ENCODE measurements at regions not wholly inside any gene's neighbourhood (a gene's known extent, or its start where the extent isn't known, plus 50 kb on each side); places are given as distances from the start of the nearest gene placed in this dataset.
"Not testable (repeated sequence)": the region's sequence is repeated elsewhere in the genome, so short reads cannot be mapped to it uniquely, and the experiment has no call there.

GRCh38 chr7:51444936-51445335 lies 128.3 kb upstream of the COBL start:
- no peak for DNase-seq (ENCODE audit: low spot score)
- in situ Hi-C loops (cut with HindIII; ENCODE audit: low sequenced_read_pairs), result no loop called here

- DNase-seq (ENCODE audit: low spot score), result peak; percentile 70
- in situ Hi-C loops (cut with HindIII; ENCODE audit: low sequenced_read_pairs), result no loop called here
Measured at GRCh38 chr7:51430480-51431086, 114.0 kb upstream of the COBL start.

GRCh38 chr7:51428217-51428887 lies 111.7 kb upstream of the COBL start:
- in situ Hi-C loops (cut with HindIII; ENCODE audit: low sequenced_read_pairs), result no loop called here
- DNase-seq (ENCODE audit: low spot score), result no peak

GRCh38 chr7:51426163-51426562 lies 109.6 kb upstream of the COBL start:
- in situ Hi-C loops (cut with HindIII; ENCODE audit: low sequenced_read_pairs), result no loop called here

GRCh38 chr7:51409934-51410333 lies 93.3 kb upstream of the COBL start:
- in situ Hi-C loops (cut with HindIII; ENCODE audit: low sequenced_read_pairs); DNase-seq (ENCODE audit: low spot score): not testable (repeated sequence)

More at GRCh38 chr7:51426163-51426562, 109.6 kb upstream of the COBL start:
- no peak for DNase-seq (ENCODE audit: low spot score)

GRCh38 chr7:51397608-51398007 lies 81.0 kb upstream of the COBL start:
- DNase-seq (ENCODE audit: low spot score); in situ Hi-C loops (cut with HindIII; ENCODE audit: low sequenced_read_pairs): not testable (repeated sequence)

GRCh38 chr7:51393003-51393402 lies 76.4 kb upstream of the COBL start:
- DNase-seq (ENCODE audit: low spot score); in situ Hi-C loops (cut with HindIII; ENCODE audit: low sequenced_read_pairs): not testable (repeated sequence)

- in situ Hi-C loops (cut with HindIII; ENCODE audit: low sequenced_read_pairs); DNase-seq (ENCODE audit: low spot score): not testable (repeated sequence)
Measured at GRCh38 chr7:51389952-51390351, 73.3 kb upstream of the COBL start.

GRCh38 chr7:51389216-51389812 lies 72.7 kb upstream of the COBL start:
- DNase-seq (ENCODE audit: low spot score); in situ Hi-C loops (cut with HindIII; ENCODE audit: low sequenced_read_pairs): not testable (repeated sequence)

- DNase-seq (ENCODE audit: low spot score); in situ Hi-C loops (cut with HindIII; ENCODE audit: low sequenced_read_pairs): not testable (repeated sequence)
Measured at GRCh38 chr7:51388241-51388640, 71.6 kb upstream of the COBL start.

- in situ Hi-C loops (cut with HindIII; ENCODE audit: low sequenced_read_pairs); DNase-seq (ENCODE audit: low spot score): not testable (repeated sequence)
Measured at GRCh38 chr7:51386806-51387568, 70.4 kb upstream of the COBL start.

GRCh38 chr7:51386184-51386583 lies 69.6 kb upstream of the COBL start:
- DNase-seq (ENCODE audit: low spot score), result not testable (repeated sequence)

GRCh38 chr7:51382243-51382642 lies 65.6 kb upstream of the COBL start:
- in situ Hi-C loops (cut with HindIII; ENCODE audit: low sequenced_read_pairs); DNase-seq (ENCODE audit: low spot score): not testable (repeated sequence)

More at GRCh38 chr7:51386184-51386583, 69.6 kb upstream of the COBL start:
- in situ Hi-C loops (cut with HindIII; ENCODE audit: low sequenced_read_pairs), result not testable (repeated sequence)

GRCh38 chr7:51376420-51377092 lies 59.9 kb upstream of the COBL start:
- no peak for DNase-seq (ENCODE audit: low spot score)
- in situ Hi-C loops (cut with HindIII; ENCODE audit: low sequenced_read_pairs), result no loop called here

- no peak for DNase-seq (ENCODE audit: low spot score)
- in situ Hi-C loops (cut with HindIII; ENCODE audit: low sequenced_read_pairs), result no loop called here
Measured at GRCh38 chr7:51374936-51375335, 58.3 kb upstream of the COBL start.

GRCh38 chr7:51373607-51374006 lies 57.0 kb upstream of the COBL start:
- in situ Hi-C loops (cut with HindIII; ENCODE audit: low sequenced_read_pairs), result not testable (repeated sequence)

GRCh38 chr7:51369746-51370145 lies 53.1 kb upstream of the COBL start:
- peak; percentile 31 for DNase-seq (ENCODE audit: low spot score)
- in situ Hi-C loops (cut with HindIII; ENCODE audit: low sequenced_read_pairs), result no loop called here

More at GRCh38 chr7:51373607-51374006, 57.0 kb upstream of the COBL start:
- DNase-seq (ENCODE audit: low spot score), result not testable (repeated sequence)

- DNase-seq (ENCODE audit: low spot score); in situ Hi-C loops (cut with HindIII; ENCODE audit: low sequenced_read_pairs): not testable (repeated sequence)
Measured at GRCh38 chr7:51369228-51369627, 52.6 kb upstream of the COBL start.

GRCh38 chr7:51368334-51368733 lies 51.7 kb upstream of the COBL start:
- in situ Hi-C loops (cut with HindIII; ENCODE audit: low sequenced_read_pairs), result no loop called here
- no peak for DNase-seq (ENCODE audit: low spot score)
